Erythroblast (primary cell): ENCODE measurements at regions not wholly inside any gene's neighbourhood (a gene's known extent, or its start where the extent isn't known, plus 50 kb on each side); places are given as distances from the start of the nearest gene placed in this dataset.

ENCODE experiments used
- GATA1 ChIP-seq: IDR thresholded peaks from 2 replicates; pipeline ENCODE4 v1.6.1; 2011; ENCODE audit warnings: low read depth, mild to moderate bottlenecking, control low read depth, low read length, moderate library complexity
- POLR2A ChIP-seq: IDR thresholded peaks from 2 replicates; pipeline ENCODE4 v1.6.1; 2011; ENCODE audit warnings: mild to moderate bottlenecking, low read length

GRCh38 chr14:35998303-35998702 lies 172.2 kb downstream of the BRMS1L start:
- no peak for TF ChIP-seq POLR2A
- TF ChIP-seq GATA1: no peak
